NCI-H2196 treated with DMSO at 0.1 percent for 48 hours (cell line): ENCODE measurements at regions not wholly inside any gene's neighbourhood (a gene's known extent, or its start where the extent isn't known, plus 50 kb on each side); places are given as distances from the start of the nearest gene placed in this dataset.

ENCODE experiments used
- DNase-seq: peaks from one replicate; lab custom pipeline; 2025; ENCODE audit not compliant: unreplicated experiment; lab: John Stamatoyannopoulos, UW

- no peak for DNase-seq
These were observed 147.4 kb upstream of the POU2AF2 start for GRCh38 chr11:111098091-111098490.

GRCh38 chr11:111097191-111097590 lies 148.3 kb upstream of the POU2AF2 start:
- DNase-seq, result no peak

- no peak for DNase-seq
These were observed 150.2 kb upstream of the POU2AF2 start for GRCh38 chr11:111095327-111095726.

GRCh38 chr11:111093061-111093460 lies 152.5 kb upstream of the POU2AF2 start:
- DNase-seq, result no peak

- DNase-seq, result no peak
These were observed 154.1 kb upstream of the POU2AF2 start for GRCh38 chr11:111091321-111091938.

- DNase-seq, result no peak
These were observed 155.8 kb upstream of the POU2AF2 start for GRCh38 chr11:111089759-111090158.

GRCh38 chr11:111088847-111089355 lies 156.6 kb upstream of the POU2AF2 start:
- no peak for DNase-seq

- DNase-seq, result no peak
These were observed 159.5 kb upstream of the POU2AF2 start for GRCh38 chr11:111086058-111086457.

- no peak for DNase-seq
These were observed 162.9 kb upstream of the POU2AF2 start for GRCh38 chr11:111082664-111083063.

GRCh38 chr11:111081021-111081511 lies 164.5 kb upstream of the POU2AF2 start:
- no peak for DNase-seq

GRCh38 chr11:111077530-111078322 lies 167.8 kb upstream of the POU2AF2 start:
- no peak for DNase-seq

GRCh38 chr11:111069066-111069465 lies 176.5 kb upstream of the POU2AF2 start:
- DNase-seq, result no peak

GRCh38 chr11:111067994-111068393 lies 177.5 kb upstream of the POU2AF2 start:
- no peak for DNase-seq

- no peak for DNase-seq
These were observed 178.7 kb upstream of the POU2AF2 start for GRCh38 chr11:111066846-111067245.

- no peak for DNase-seq
These were observed 181.6 kb upstream of the POU2AF2 start for GRCh38 chr11:111063726-111064517.

GRCh38 chr11:111062420-111062819 lies 183.1 kb upstream of the POU2AF2 start:
- DNase-seq, result no peak

- DNase-seq, result no peak
These were observed 185.8 kb upstream of the POU2AF2 start for GRCh38 chr11:111059726-111060125.

- DNase-seq, result no peak
These were observed 196.4 kb upstream of the POU2AF2 start for GRCh38 chr11:111049131-111049530.

- DNase-seq, result no peak
These were observed 198.2 kb upstream of the POU2AF2 start for GRCh38 chr11:111047374-111047773.

GRCh38 chr11:111046291-111046690 lies 199.2 kb upstream of the POU2AF2 start:
- DNase-seq, result no peak

- no peak for DNase-seq
These were observed 199.7 kb upstream of the POU2AF2 start for GRCh38 chr11:111045874-111046273.
